HG03342 (cell line): ENCODE measurements at regions not wholly inside any gene's neighbourhood (a gene's known extent, or its start where the extent isn't known, plus 50 kb on each side); places are given as distances from the start of the nearest gene placed in this dataset.
"Not testable (repeated sequence)": the region's sequence is repeated elsewhere in the genome, so short reads cannot be mapped to it uniquely, and the experiment has no call there.

Experiments
- ATAC-seq: cut with Tn5 transposase; IDR thresholded peaks from one replicate; pipeline ENCODE4 v1.9.1; 2021; ENCODE audit warnings: mild to moderate bottlenecking, moderate library complexity; ENCODE audit not compliant: unreplicated experiment

- ATAC-seq: no peak
Observed at GRCh38 chr1:189970331-189971230, 507.1 kb downstream of the BRINP3 start.

- ATAC-seq: no peak
Observed at GRCh38 chr1:189971656-189972055, 506.0 kb downstream of the BRINP3 start.

GRCh38 chr1:189977184-189977583, 500.5 kb downstream of the BRINP3 start:
- ATAC-seq: no peak

GRCh38 chr1:189983166-189983890, 494.3 kb downstream of the BRINP3 start:
- ATAC-seq: no peak

- ATAC-seq: no peak
Observed at GRCh38 chr1:189986516-189986915, 491.1 kb downstream of the BRINP3 start.

- ATAC-seq: no peak
Observed at GRCh38 chr1:189987509-189987908, 490.2 kb downstream of the BRINP3 start.

GRCh38 chr1:189992856-189993255, 484.8 kb downstream of the BRINP3 start:
- ATAC-seq: no peak

- no peak for ATAC-seq
Observed at GRCh38 chr1:190000365-190000872, 477.2 kb downstream of the BRINP3 start.

GRCh38 chr1:190001187-190001586, 476.5 kb downstream of the BRINP3 start:
- no peak for ATAC-seq

- ATAC-seq: no peak
Observed at GRCh38 chr1:190003376-190003775, 474.3 kb downstream of the BRINP3 start.

GRCh38 chr1:190011585-190011984, 466.1 kb downstream of the BRINP3 start:
- no peak for ATAC-seq

GRCh38 chr1:190019151-190019550, 458.5 kb downstream of the BRINP3 start:
- ATAC-seq: not testable (repeated sequence)

- no peak for ATAC-seq
Observed at GRCh38 chr1:190019717-190020116, 457.9 kb downstream of the BRINP3 start.

- ATAC-seq: peak; percentile 67
Observed at GRCh38 chr1:190022709-190023108, 455.0 kb downstream of the BRINP3 start.

- ATAC-seq: no peak
Observed at GRCh38 chr1:190029441-190029840, 448.2 kb downstream of the BRINP3 start.

- ATAC-seq: no peak
Observed at GRCh38 chr1:190043655-190044054, 434.0 kb downstream of the BRINP3 start.

- no peak for ATAC-seq
Observed at GRCh38 chr1:190046231-190046630, 431.4 kb downstream of the BRINP3 start.
